ENCODE measurements at regions not wholly inside any gene's neighbourhood (a gene's known extent, or its start where the extent isn't known, plus 50 kb on each side); places are given as distances from the start of the nearest gene placed in this dataset.

GRCh38 chr20:52688345-52688744 is 283.8 kb upstream of the TSHZ2 start:
- no peak for DNase-seq (ENCODE audit: low spot score)
- H3K36me3 Mint-ChIP-seq, result no peaks in the 10 kb centered on the region

GRCh38 chr20:52684905-52685304 is 287.3 kb upstream of the TSHZ2 start:
- H3K27me3 Mint-ChIP-seq (ENCODE audit: low read depth), result no peaks in the 10 kb centered on the region; the same call in 1 of the 2 replicates
- H3K9me3 Mint-ChIP-seq, result peaks cover 14% of the 10 kb centered on the region; the same call in 1 of the 2 replicates
- H3K4me3 Mint-ChIP-seq, result no peak overlapping the region
- TF ChIP-seq E2F5 (CRISPR knock-in tag; IDR thresholded peaks at IDR 0.05) (no peak), JAZF1 (CRISPR knock-in tag; IDR thresholded peaks at IDR 0.05) (no peak), EMX1 (CRISPR knock-in tag; IDR thresholded peaks at IDR 0.05) (no peak), SMAD3 (CRISPR knock-in tag; IDR thresholded peaks at IDR 0.05; ENCODE audit: borderline replicate concordance) (no peak), E2F4 (CRISPR knock-in tag; IDR thresholded peaks at IDR 0.05; ENCODE audit: borderline replicate concordance, low read depth) (no peak), FOXJ3 (CRISPR knock-in tag; IDR thresholded peaks at IDR 0.05; ENCODE audit: borderline replicate concordance) (no peak), ZNF416 (CRISPR knock-in tag; IDR thresholded peaks at IDR 0.05) (no peak)
- TF ChIP-seq, protein P1, sequence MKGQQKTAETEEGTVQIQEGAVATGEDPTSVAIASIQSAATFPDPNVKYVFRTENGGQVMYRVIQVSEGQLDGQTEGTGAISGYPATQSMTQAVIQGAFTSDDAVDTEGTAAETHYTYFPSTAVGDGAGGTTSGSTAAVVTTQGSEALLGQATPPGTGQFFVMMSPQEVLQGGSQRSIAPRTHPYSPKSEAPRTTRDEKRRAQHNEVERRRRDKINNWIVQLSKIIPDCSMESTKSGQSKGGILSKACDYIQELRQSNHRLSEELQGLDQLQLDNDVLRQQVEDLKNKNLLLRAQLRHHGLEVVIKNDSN (CRISPR knock-in tag; IDR thresholded peaks at IDR 0.05), result no peak
- H3K36me3 Mint-ChIP-seq, result no peaks in the 10 kb centered on the region
- ChIA-PET CTCF (no interaction called here), POLR2A (no interaction called here)
- no peak for DNase-seq (ENCODE audit: low spot score)
- H3K27ac Mint-ChIP-seq, result no peak overlapping the region
- ATAC-seq, result no peak
- 0 out of 2 replicates have a peak, but pooled peaks cover 4% of the 10 kb centered on the region for H3K4me1 Mint-ChIP-seq

More at GRCh38 chr20:52688345-52688744, 283.8 kb upstream of the TSHZ2 start:
- ATAC-seq, result no peak
- POLR2A ChIA-PET, result no interaction called here
- H3K27ac Mint-ChIP-seq, result no peak overlapping the region
- no peaks in the 10 kb centered on the region; the same call in 1 of the 2 replicates for H3K27me3 Mint-ChIP-seq (ENCODE audit: low read depth)
- H3K9me3 Mint-ChIP-seq, result peaks cover under 1% of the 10 kb centered on the region; the same call in 1 of the 2 replicates
- no peak overlapping the region for H3K4me3 Mint-ChIP-seq
- TF ChIP-seq JAZF1 (CRISPR knock-in tag; IDR thresholded peaks at IDR 0.05) (no peak), OVOL2 (CRISPR knock-in tag; IDR thresholded peaks at IDR 0.05; ENCODE audit: borderline replicate concordance) (no peak), MXD4 (CRISPR knock-in tag; IDR thresholded peaks at IDR 0.05; ENCODE audit: borderline replicate concordance) (no peak), TEAD1 (CRISPR knock-in tag; IDR thresholded peaks at IDR 0.05) (no peak), ZNF396 (CRISPR knock-in tag; IDR thresholded peaks at IDR 0.05; ENCODE audit: borderline replicate concordance) (no peak), ETV6 (CRISPR knock-in tag; IDR thresholded peaks at IDR 0.05) (no peak), SP1 (CRISPR knock-in tag; conservative IDR thresholded peaks at IDR 0.05) (no peak)
- CTCF ChIA-PET, result interaction anchor here (1.2 kb wide), 1 partner anchor 95 kb away, joined by 3 read pairs; no protein-coding TSS in a partner anchor
- H3K4me1 Mint-ChIP-seq, result 0 out of 2 replicates have a peak, but pooled peaks cover 4% of the 10 kb centered on the region

DNA sequence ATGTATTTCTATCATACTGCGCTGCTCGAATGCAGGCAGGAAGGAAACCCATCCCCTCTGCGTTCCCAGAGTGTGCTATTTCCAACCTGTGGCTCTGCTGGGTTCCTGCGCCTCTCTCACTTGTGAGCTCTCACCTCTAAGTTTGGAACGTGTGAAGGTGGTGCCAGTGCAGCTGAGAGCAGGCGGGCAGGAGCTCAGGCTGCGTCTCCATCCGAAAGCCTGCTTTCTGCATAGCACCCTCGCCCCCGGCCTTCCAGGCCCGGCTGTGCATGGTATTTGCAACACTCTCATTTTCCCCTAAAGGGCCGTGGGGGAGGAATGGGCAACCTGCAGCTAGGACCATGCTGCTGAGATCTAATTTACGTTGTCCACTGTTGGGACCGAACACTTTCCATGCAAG is 288.0 kb upstream of the TSHZ2 start:
- Mint-ChIP-seq H3K27me3 (ENCODE audit: low read depth) (no peaks in the 10 kb centered on the region; the same call in 1 of the 2 replicates), H3K36me3 (no peaks in the 10 kb centered on the region), H3K4me1 (0 out of 2 replicates have a peak, but pooled peaks cover 4% of the 10 kb centered on the region), H3K27ac (no peak overlapping the region), H3K4me3 (no peak overlapping the region), H3K9me3 (peaks cover 14% of the 10 kb centered on the region; the same call in 1 of the 2 replicates)
- ChIA-PET CTCF (no interaction called here), POLR2A (no interaction called here)
- 0 out of 2 replicates have a peak, but pooled peaks have one; percentile 18 for ATAC-seq
- no peak for DNase-seq (ENCODE audit: low spot score)
- TF ChIP-seq, protein P2, sequence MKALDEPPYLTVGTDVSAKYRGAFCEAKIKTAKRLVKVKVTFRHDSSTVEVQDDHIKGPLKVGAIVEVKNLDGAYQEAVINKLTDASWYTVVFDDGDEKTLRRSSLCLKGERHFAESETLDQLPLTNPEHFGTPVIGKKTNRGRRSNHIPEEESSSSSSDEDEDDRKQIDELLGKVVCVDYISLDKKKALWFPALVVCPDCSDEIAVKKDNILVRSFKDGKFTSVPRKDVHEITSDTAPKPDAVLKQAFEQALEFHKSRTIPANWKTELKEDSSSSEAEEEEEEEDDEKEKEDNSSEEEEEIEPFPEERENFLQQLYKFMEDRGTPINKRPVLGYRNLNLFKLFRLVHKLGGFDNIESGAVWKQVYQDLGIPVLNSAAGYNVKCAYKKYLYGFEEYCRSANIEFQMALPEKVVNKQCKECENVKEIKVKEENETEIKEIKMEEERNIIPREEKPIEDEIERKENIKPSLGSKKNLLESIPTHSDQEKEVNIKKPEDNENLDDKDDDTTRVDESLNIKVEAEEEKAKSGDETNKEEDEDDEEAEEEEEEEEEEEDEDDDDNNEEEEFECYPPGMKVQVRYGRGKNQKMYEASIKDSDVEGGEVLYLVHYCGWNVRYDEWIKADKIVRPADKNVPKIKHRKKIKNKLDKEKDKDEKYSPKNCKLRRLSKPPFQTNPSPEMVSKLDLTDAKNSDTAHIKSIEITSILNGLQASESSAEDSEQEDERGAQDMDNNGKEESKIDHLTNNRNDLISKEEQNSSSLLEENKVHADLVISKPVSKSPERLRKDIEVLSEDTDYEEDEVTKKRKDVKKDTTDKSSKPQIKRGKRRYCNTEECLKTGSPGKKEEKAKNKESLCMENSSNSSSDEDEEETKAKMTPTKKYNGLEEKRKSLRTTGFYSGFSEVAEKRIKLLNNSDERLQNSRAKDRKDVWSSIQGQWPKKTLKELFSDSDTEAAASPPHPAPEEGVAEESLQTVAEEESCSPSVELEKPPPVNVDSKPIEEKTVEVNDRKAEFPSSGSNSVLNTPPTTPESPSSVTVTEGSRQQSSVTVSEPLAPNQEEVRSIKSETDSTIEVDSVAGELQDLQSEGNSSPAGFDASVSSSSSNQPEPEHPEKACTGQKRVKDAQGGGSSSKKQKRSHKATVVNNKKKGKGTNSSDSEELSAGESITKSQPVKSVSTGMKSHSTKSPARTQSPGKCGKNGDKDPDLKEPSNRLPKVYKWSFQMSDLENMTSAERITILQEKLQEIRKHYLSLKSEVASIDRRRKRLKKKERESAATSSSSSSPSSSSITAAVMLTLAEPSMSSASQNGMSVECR (CRISPR knock-in tag; IDR thresholded peaks at IDR 0.05; ENCODE audit: borderline replicate concordance), result no peak
- no peak for TF ChIP-seq GRHL2 (CRISPR knock-in tag; IDR thresholded peaks at IDR 0.05; ENCODE audit: insufficient replicate concordance, severe bottlenecking)
- no peak for TF ChIP-seq ZNF219 (CRISPR knock-in tag; IDR thresholded peaks at IDR 0.05; ENCODE audit: borderline replicate concordance)
- TF ChIP-seq ETV6 (CRISPR knock-in tag; IDR thresholded peaks at IDR 0.05), result no peak
- no peak for TF ChIP-seq USF2 (CRISPR knock-in tag; IDR thresholded peaks at IDR 0.05)
- TF ChIP-seq, protein P3, sequence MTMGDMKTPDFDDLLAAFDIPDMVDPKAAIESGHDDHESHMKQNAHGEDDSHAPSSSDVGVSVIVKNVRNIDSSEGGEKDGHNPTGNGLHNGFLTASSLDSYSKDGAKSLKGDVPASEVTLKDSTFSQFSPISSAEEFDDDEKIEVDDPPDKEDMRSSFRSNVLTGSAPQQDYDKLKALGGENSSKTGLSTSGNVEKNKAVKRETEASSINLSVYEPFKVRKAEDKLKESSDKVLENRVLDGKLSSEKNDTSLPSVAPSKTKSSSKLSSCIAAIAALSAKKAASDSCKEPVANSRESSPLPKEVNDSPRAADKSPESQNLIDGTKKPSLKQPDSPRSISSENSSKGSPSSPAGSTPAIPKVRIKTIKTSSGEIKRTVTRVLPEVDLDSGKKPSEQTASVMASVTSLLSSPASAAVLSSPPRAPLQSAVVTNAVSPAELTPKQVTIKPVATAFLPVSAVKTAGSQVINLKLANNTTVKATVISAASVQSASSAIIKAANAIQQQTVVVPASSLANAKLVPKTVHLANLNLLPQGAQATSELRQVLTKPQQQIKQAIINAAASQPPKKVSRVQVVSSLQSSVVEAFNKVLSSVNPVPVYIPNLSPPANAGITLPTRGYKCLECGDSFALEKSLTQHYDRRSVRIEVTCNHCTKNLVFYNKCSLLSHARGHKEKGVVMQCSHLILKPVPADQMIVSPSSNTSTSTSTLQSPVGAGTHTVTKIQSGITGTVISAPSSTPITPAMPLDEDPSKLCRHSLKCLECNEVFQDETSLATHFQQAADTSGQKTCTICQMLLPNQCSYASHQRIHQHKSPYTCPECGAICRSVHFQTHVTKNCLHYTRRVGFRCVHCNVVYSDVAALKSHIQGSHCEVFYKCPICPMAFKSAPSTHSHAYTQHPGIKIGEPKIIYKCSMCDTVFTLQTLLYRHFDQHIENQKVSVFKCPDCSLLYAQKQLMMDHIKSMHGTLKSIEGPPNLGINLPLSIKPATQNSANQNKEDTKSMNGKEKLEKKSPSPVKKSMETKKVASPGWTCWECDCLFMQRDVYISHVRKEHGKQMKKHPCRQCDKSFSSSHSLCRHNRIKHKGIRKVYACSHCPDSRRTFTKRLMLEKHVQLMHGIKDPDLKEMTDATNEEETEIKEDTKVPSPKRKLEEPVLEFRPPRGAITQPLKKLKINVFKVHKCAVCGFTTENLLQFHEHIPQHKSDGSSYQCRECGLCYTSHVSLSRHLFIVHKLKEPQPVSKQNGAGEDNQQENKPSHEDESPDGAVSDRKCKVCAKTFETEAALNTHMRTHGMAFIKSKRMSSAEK (CRISPR knock-in tag; IDR thresholded peaks at IDR 0.05; ENCODE audit: borderline replicate concordance), result no peak
- TF ChIP-seq ATF1 (CRISPR knock-in tag; IDR thresholded peaks at IDR 0.05), result no peak

All from WTC11 (cell line).